H1 (cell line): ENCODE measurements at regions not wholly inside any gene's neighbourhood (a gene's known extent, or its start where the extent isn't known, plus 50 kb on each side); places are given as distances from the start of the nearest gene placed in this dataset.

Experiments used
- BRCA1 ChIP-seq: IDR thresholded peaks from 2 replicates; pipeline ENCODE4 v1.6.1; 2012; ENCODE audit warnings: low read depth, low read length, improper control_type of control experiment
- CBX5 ChIP-seq: fragments of 300-800, 300-1000 bp; sonication (generic); IDR thresholded peaks from 2 replicates; pipeline ENCODE4 v1.7.1; 2016; ENCODE audit warnings: antibody characterized with exemption, low read length, low read depth
- CTCF ChIP-seq, 3 experiments: IDR thresholded peaks; 1 replicate in 2 of 3; 2 replicates in 1 of 3; pipeline versions ENCODE4 v1.5.1 to v1.6.1; 2011; ENCODE audit warnings: low read length in 3 of 3, mild to moderate bottlenecking in 3 of 3, inconsistent platforms in 2 of 3, low read depth in 1 of 3, moderate library complexity in 1 of 3; ENCODE audit not compliant: insufficient read depth in 1 of 3; ENCODE audit errors: control extremely low read depth in 1 of 3
- EZH2 ChIP-seq: fragments of 200-600 bp; sonication (generic); IDR thresholded peaks from 2 replicates; pipeline ENCODE4 v1.7.1; 2012; ENCODE audit warnings: low read depth, mild to moderate bottlenecking, moderate library complexity, low read length, inconsistent platforms; ENCODE audit not compliant: severe bottlenecking
- KDM5A ChIP-seq: fragments of 200-600 bp; IDR thresholded peaks from 2 replicates; pipeline ENCODE4 v1.7.1; 2012; ENCODE audit warnings: mild to moderate bottlenecking, low read length, inconsistent platforms, mixed read lengths
- NRF1 ChIP-seq: IDR thresholded peaks from 2 replicates; pipeline ENCODE4 v1.6.1; 2011; ENCODE audit warnings: mild to moderate bottlenecking, low read depth, low read length, improper control_type of control experiment
- POLR2A ChIP-seq, 2 experiments: IDR thresholded peaks; 1 replicate in 1 of 2; 2 replicates in 1 of 2; pipeline ENCODE4 v1.6.1; 2011; ENCODE audit warnings: low read depth in 2 of 2, low read length in 2 of 2, mild to moderate bottlenecking in 2 of 2; ENCODE audit errors: control extremely low read depth in 1 of 2
- RNF2 ChIP-seq: fragments of 200-900, 300-1000 bp; sonication (generic); IDR thresholded peaks from 2 replicates; pipeline ENCODE4 v1.7.1; 2016; ENCODE audit warnings: borderline replicate concordance, low read depth, mild to moderate bottlenecking, antibody characterized with exemption, low read length; ENCODE audit not compliant: poor library complexity, severe bottlenecking; ENCODE audit errors: missing control alignments
- SIN3A ChIP-seq, 2 experiments: IDR thresholded peaks in 1 of 2; conservative IDR thresholded peaks in 1 of 2; 2 replicates each; pipeline ENCODE4 v1.6.1; 2011 to 2012; ENCODE audit warnings: low read length in 2 of 2, improper control_type of control experiment in 1 of 2, low read depth in 1 of 2, mild to moderate bottlenecking in 1 of 2
- SP2 ChIP-seq: IDR thresholded peaks from 2 replicates; pipeline ENCODE4 v1.6.1; 2012; ENCODE audit warnings: mild to moderate bottlenecking, low read length, inconsistent platforms
- SRF ChIP-seq: IDR thresholded peaks from 2 replicates; pipeline ENCODE4 v1.6.1; 2011; ENCODE audit warnings: mild to moderate bottlenecking, low read depth, low read length, moderate library complexity
- TAF1 ChIP-seq: IDR thresholded peaks from 2 replicates; pipeline ENCODE4 v1.6.1; 2011; ENCODE audit warnings: mild to moderate bottlenecking, low read depth, low read length
- USF2 ChIP-seq: IDR thresholded peaks from 2 replicates; pipeline ENCODE4 v1.6.1; 2011; ENCODE audit warnings: low read length, improper control_type of control experiment

GRCh38 chr10:3620818-3621217 is 164.2 kb downstream of the KLF6 start:
- TF ChIP-seq SRF (no peak), SIN3A (conservative IDR thresholded peaks at IDR 0.05 in 1 of 2, IDR thresholded peaks at IDR 0.05 in 1 of 2; ENCODE audit: low read depth in 1 of 2, low read length in 2 of 2) (no peak), USF2 (no peak), CBX5 (no peak), CTCF (IDR thresholded peaks at IDR 0.05; ENCODE audit: control extremely low read depth in 1 of 3, insufficient read depth in 1 of 3, low read depth in 1 of 3, low read length in 3 of 3) (no peak), POLR2A (IDR thresholded peaks at IDR 0.05; ENCODE audit: control extremely low read depth in 1 of 2, low read depth in 2 of 2, low read length in 2 of 2) (no peak), BRCA1 (no peak), EZH2 (no peak), SP2 (no peak), RNF2 (no peak), TAF1 (no peak), KDM5A (no peak), NRF1 (no peak)
